Osteoblast (primary cell): ENCODE measurements at regions not wholly inside any gene's neighbourhood (a gene's known extent, or its start where the extent isn't known, plus 50 kb on each side); places are given as distances from the start of the nearest gene placed in this dataset.

Experiments
- DNase-seq: peaks from one replicate; pipeline ENCODE4 v3.0.0; 2011; ENCODE audit warnings: low spot score, mixed read lengths; ENCODE audit not compliant: insufficient read length; ENCODE audit errors: missing footprints
- H2AFZ ChIP-seq: 2 replicates; pipeline ENCODE4 v1.6.0; 2011; ENCODE audit warnings: mild to moderate bottlenecking, low read length
- H3K27ac ChIP-seq: 2 replicates; pipeline ENCODE4 v1.5.1; 2011; ENCODE audit warnings: mild to moderate bottlenecking, low read depth, low read length, moderate library complexity
- H3K27me3 ChIP-seq: 2 replicates; pipeline ENCODE4 v1.6.0; 2012; ENCODE audit warnings: mild to moderate bottlenecking, control low read depth, inconsistent platforms, low read length, moderate library complexity; ENCODE audit not compliant: insufficient read depth
- H3K36me3 ChIP-seq: 2 replicates; pipeline ENCODE4 v1.5.1; 2011; ENCODE audit warnings: mild to moderate bottlenecking, low read length, control low read depth, moderate library complexity; ENCODE audit not compliant: insufficient read depth
- H3K4me1 ChIP-seq: 2 replicates; pipeline ENCODE4 v1.5.1; 2011; ENCODE audit warnings: mild to moderate bottlenecking, low read length, control low read depth, moderate library complexity; ENCODE audit not compliant: insufficient read depth
- H3K4me2 ChIP-seq: 2 replicates; pipeline ENCODE4 v1.6.0; 2011; ENCODE audit warnings: mild to moderate bottlenecking, low read length; ENCODE audit not compliant: insufficient read depth
- H3K4me3 ChIP-seq: fragments of 200-600 bp; sonication (generic); 3 replicates; pipeline ENCODE4 v1.5.1; 2012; ENCODE audit warnings: mild to moderate bottlenecking, low read length, inconsistent platforms; ENCODE audit not compliant: insufficient read depth
- H3K79me2 ChIP-seq: 2 replicates; pipeline ENCODE4 v1.6.0; 2012; ENCODE audit warnings: mild to moderate bottlenecking, low read length, control low read depth, inconsistent platforms; ENCODE audit not compliant: insufficient read depth
- H3K9me3 ChIP-seq: 2 replicates; pipeline ENCODE4 v1.5.1; 2011; ENCODE audit warnings: low read depth, low read length, control low read depth
- H4K20me1 ChIP-seq: 2 replicates; pipeline ENCODE4 v1.6.0; 2012; ENCODE audit warnings: mild to moderate bottlenecking, low read length, control low read depth; ENCODE audit not compliant: insufficient read depth
- CTCF ChIP-seq: IDR thresholded peaks from 2 replicates; pipeline ENCODE4 v1.5.1; 2011; ENCODE audit warnings: mild to moderate bottlenecking, low read depth, low read length, moderate library complexity; ENCODE audit errors: extremely low read depth

- H3K4me2 ChIP-seq = no peak overlapping the region
- no peak for TF ChIP-seq CTCF
- H3K4me3 ChIP-seq = no peak overlapping the region
- no peaks in the 10 kb centered on the region for H4K20me1 ChIP-seq
- H3K36me3 ChIP-seq = no peaks in the 10 kb centered on the region
- no peak overlapping the region for H2AFZ ChIP-seq
- no peaks in the 10 kb centered on the region for H3K9me3 ChIP-seq
- no peaks in the 10 kb centered on the region for H3K27me3 ChIP-seq
- no peak overlapping the region for H3K27ac ChIP-seq
- H3K4me1 ChIP-seq = no peaks in the 10 kb centered on the region
- H3K79me2 ChIP-seq = no peaks in the 10 kb centered on the region
- no peak for DNase-seq
Observed at GRCh38 chrX:35675151-35675550, 123.0 kb upstream of the MAGEB16 start.

- Histone ChIP-seq H3K79me2 (no peaks in the 10 kb centered on the region), H3K9me3 (no peaks in the 10 kb centered on the region), H3K27ac (no peak overlapping the region), H3K4me2 (no peak overlapping the region), H4K20me1 (no peaks in the 10 kb centered on the region), H3K4me3 (no peak overlapping the region), H3K27me3 (no peaks in the 10 kb centered on the region), H3K36me3 (no peaks in the 10 kb centered on the region), H3K4me1 (no peaks in the 10 kb centered on the region), H2AFZ (no peak overlapping the region)
- no peak for TF ChIP-seq CTCF
- DNase-seq = no peak
Observed at GRCh38 chrX:35680940-35681346, 117.2 kb upstream of the MAGEB16 start.

GRCh38 chrX:35682476-35682875 lies 115.7 kb upstream of the MAGEB16 start:
- H2AFZ ChIP-seq = no peak overlapping the region
- no peaks in the 10 kb centered on the region for H3K36me3 ChIP-seq
- H3K4me1 ChIP-seq = no peaks in the 10 kb centered on the region
- no peak overlapping the region for H3K4me3 ChIP-seq
- H3K27me3 ChIP-seq = no peaks in the 10 kb centered on the region
- H3K79me2 ChIP-seq = no peaks in the 10 kb centered on the region
- TF ChIP-seq CTCF = no peak
- H3K27ac ChIP-seq = no peak overlapping the region
- H3K9me3 ChIP-seq = no peaks in the 10 kb centered on the region
- H4K20me1 ChIP-seq = no peaks in the 10 kb centered on the region
- no peak overlapping the region for H3K4me2 ChIP-seq
- DNase-seq = no peak

GRCh38 chrX:35696760-35697234 lies 101.3 kb upstream of the MAGEB16 start:
- no peak for DNase-seq
- H3K4me2 ChIP-seq = no peak overlapping the region
- no peaks in the 10 kb centered on the region for H3K9me3 ChIP-seq
- TF ChIP-seq CTCF = no peak
- no peaks in the 10 kb centered on the region for H3K79me2 ChIP-seq
- H2AFZ ChIP-seq = no peak overlapping the region
- H3K4me1 ChIP-seq = no peaks in the 10 kb centered on the region
- H3K4me3 ChIP-seq = no peak overlapping the region
- H3K27ac ChIP-seq = no peak overlapping the region
- H3K27me3 ChIP-seq = no peaks in the 10 kb centered on the region
- no peaks in the 10 kb centered on the region for H4K20me1 ChIP-seq
- no peaks in the 10 kb centered on the region for H3K36me3 ChIP-seq
